ENCODE measurements at regions not wholly inside any gene's neighbourhood (a gene's known extent, or its start where the extent isn't known, plus 50 kb on each side); places are given as distances from the start of the nearest gene placed in this dataset.

GRCh38 chr2:208627110-208627884 is 220.7 kb downstream of the PTH2R start:
- no peak overlapping the region for H3K4me3 ChIP-seq (replicated peaks; ENCODE audit: low read depth, low read length)
- DNase-seq (ENCODE audit: extremely low read depth, low read depth), result no peak
- TF ChIP-seq CTCF (IDR thresholded peaks at IDR 0.05; ENCODE audit: low read depth, low read length, missing control alignments), result no peak

- no peak overlapping the region for H3K4me3 ChIP-seq (replicated peaks; ENCODE audit: low read depth, low read length)
- TF ChIP-seq CTCF (IDR thresholded peaks at IDR 0.05; ENCODE audit: low read depth, low read length, missing control alignments), result no peak
- no peak for DNase-seq (ENCODE audit: extremely low read depth, low read depth)
These were observed 221.3 kb downstream of the PTH2R start for GRCh38 chr2:208627916-208628315.

- TF ChIP-seq CTCF (IDR thresholded peaks at IDR 0.05; ENCODE audit: low read depth, low read length, missing control alignments), result no peak
- no peak for DNase-seq (ENCODE audit: extremely low read depth, low read depth)
- no peak overlapping the region for H3K4me3 ChIP-seq (replicated peaks; ENCODE audit: low read depth, low read length)
These were observed 231.5 kb downstream of the PTH2R start for GRCh38 chr2:208638059-208638458.

- DNase-seq (ENCODE audit: extremely low read depth, low read depth), result no peak
- no peak for TF ChIP-seq CTCF (IDR thresholded peaks at IDR 0.05; ENCODE audit: low read depth, low read length, missing control alignments)
- no peak overlapping the region for H3K4me3 ChIP-seq (replicated peaks; ENCODE audit: low read depth, low read length)
These were observed 235.7 kb downstream of the PTH2R start for GRCh38 chr2:208642125-208642779.

GRCh38 chr2:208643145-208643544 is 236.6 kb downstream of the PTH2R start:
- no peak for DNase-seq (ENCODE audit: extremely low read depth, low read depth)
- no peak overlapping the region for H3K4me3 ChIP-seq (replicated peaks; ENCODE audit: low read depth, low read length)
- TF ChIP-seq CTCF (IDR thresholded peaks at IDR 0.05; ENCODE audit: low read depth, low read length, missing control alignments), result no peak

GRCh38 chr2:208645226-208645625 is 238.6 kb downstream of the PTH2R start:
- no peak for DNase-seq (ENCODE audit: extremely low read depth, low read depth)
- no peak overlapping the region for H3K4me3 ChIP-seq (replicated peaks; ENCODE audit: low read depth, low read length)
- TF ChIP-seq CTCF (IDR thresholded peaks at IDR 0.05; ENCODE audit: low read depth, low read length, missing control alignments), result no peak
